SJSA1 (cell line): ENCODE measurements at regions not wholly inside any gene's neighbourhood (a gene's known extent, or its start where the extent isn't known, plus 50 kb on each side); places are given as distances from the start of the nearest gene placed in this dataset.

Experiments used
- DNase-seq, 2 experiments: peaks; one replicate each; pipeline ENCODE4 v3.0.0-alpha.2; 2015 to 2020; ENCODE audit warnings: low spot score in 2 of 2, low read depth in 1 of 2
- H3K27ac ChIP-seq: fragments of 250-450 bp; sonication (Bioruptor Pico); 2 replicates; pipeline ENCODE4 v1.5.1; 2020; ENCODE audit warnings: mild to moderate bottlenecking, moderate library complexity
- H3K27me3 ChIP-seq: fragments of 250-450 bp; sonication (Bioruptor Pico); replicated peaks from 2 replicates; pipeline ENCODE4 v1.5.1; 2020; ENCODE audit warnings: mild to moderate bottlenecking, moderate library complexity
- H3K36me3 ChIP-seq: fragments of 250-450 bp; sonication (Bioruptor Pico); 2 replicates; pipeline ENCODE4 v1.5.1; 2020; ENCODE audit warnings: mild to moderate bottlenecking
- H3K4me1 ChIP-seq: fragments of 250-450 bp; sonication (Bioruptor Pico); replicated peaks from 2 replicates; pipeline ENCODE4 v1.6.1; 2021; ENCODE audit warnings: mild to moderate bottlenecking
- H3K4me3 ChIP-seq: fragments of 250-450 bp; sonication (Bioruptor Pico); 2 replicates; pipeline ENCODE4 v1.5.1; 2020; ENCODE audit warnings: mild to moderate bottlenecking
- H3K9me3 ChIP-seq: fragments of 250-450 bp; sonication (Bioruptor Pico); replicated peaks from 2 replicates; pipeline ENCODE4 v1.5.1; 2020; ENCODE audit warnings: mild to moderate bottlenecking

DNA sequence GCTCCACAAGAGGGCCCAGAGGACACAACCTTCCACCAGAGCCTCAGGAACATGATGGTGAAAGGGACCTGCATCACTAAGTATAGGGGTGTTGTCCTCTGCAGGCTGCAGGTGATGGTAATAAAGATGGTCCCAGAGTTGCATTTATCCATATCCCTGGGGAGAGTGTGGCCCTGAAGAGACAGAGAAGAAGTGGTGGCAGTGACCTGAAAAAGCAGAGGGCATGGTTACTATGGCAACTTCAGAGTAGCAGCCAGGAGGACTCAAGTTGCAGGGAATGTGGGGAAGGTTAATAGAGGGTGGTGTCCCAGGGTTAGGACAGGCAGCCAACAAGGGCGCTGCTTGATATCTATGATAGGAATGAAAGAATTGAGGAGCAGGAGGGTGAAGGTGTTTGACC lies 57.1 kb downstream of the HLA-A start:
- DNase-seq = no peak
- Histone ChIP-seq H3K9me3 (no peaks in the 10 kb centered on the region), H3K4me3 (no peak overlapping the region), H3K27ac (no peak overlapping the region), H3K27me3 (no peaks in the 10 kb centered on the region), H3K4me1 (no peaks in the 10 kb centered on the region), H3K36me3 (no peaks in the 10 kb centered on the region)

- Histone ChIP-seq H3K36me3 (no peaks in the 10 kb centered on the region), H3K4me1 (no peaks in the 10 kb centered on the region), H3K9me3 (no peaks in the 10 kb centered on the region), H3K27ac (no peak overlapping the region), H3K4me3 (no peak overlapping the region), H3K27me3 (peaks cover 3% of the 10 kb centered on the region; the same call in 1 of the 2 replicates)
- DNase-seq = no peak
Measured at GRCh38 chr6:30000156-30000791, 57.9 kb downstream of the HLA-A start.

DNA sequence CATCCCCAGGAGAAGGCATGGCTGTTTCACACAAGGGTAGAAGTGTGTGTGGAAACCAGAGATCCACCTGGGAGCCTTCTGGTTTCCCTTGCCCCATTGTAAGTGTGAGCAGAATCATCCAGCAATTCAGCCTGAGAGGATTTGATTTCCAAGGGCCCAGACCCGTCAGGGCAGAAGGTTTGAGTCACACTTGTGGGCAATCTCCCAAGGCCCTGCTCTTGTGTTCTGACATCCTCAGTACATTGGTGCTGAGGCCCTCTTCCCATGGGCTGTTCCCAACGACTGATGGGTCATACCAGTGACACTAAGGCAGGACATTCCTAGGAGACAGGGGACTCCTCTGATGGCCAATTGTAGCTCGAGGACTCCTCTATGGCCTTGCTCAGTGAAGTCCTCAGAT lies 58.2 kb upstream of the POLR1H start:
- H3K27ac ChIP-seq = no peak overlapping the region
- no peak overlapping the region for H3K4me3 ChIP-seq
- H3K27me3 ChIP-seq = peaks cover 25% of the 10 kb centered on the region
- no peak for DNase-seq
- no peaks in the 10 kb centered on the region for H3K9me3 ChIP-seq
- no peaks in the 10 kb centered on the region for H3K36me3 ChIP-seq
- peaks cover 13% of the 10 kb centered on the region for H3K4me1 ChIP-seq

DNA sequence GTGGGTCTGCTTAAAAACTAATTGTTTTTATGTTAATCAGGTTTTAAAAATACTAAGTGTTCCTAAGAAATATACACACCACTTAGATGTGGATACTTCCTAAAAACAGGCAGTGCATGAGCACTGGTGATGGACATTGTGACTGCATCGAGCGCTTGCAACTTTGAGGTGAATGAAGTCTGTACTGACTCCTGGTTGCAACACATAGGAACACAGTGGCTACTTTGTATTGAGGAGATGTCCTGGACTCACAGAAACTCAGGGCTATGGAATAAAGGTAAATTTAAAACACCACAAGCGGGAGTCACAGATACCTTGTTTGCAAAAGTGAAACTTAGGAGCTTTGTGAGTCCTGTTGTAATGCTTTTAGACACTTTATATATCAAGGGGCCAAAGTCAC lies 55.6 kb upstream of the POLR1H start:
- peaks cover 13% of the 10 kb centered on the region for H3K4me1 ChIP-seq
- no peaks in the 10 kb centered on the region for H3K9me3 ChIP-seq
- H3K4me3 ChIP-seq = no peak overlapping the region
- H3K36me3 ChIP-seq = no peaks in the 10 kb centered on the region
- DNase-seq = no peak
- peaks cover 25% of the 10 kb centered on the region for H3K27me3 ChIP-seq
- H3K27ac ChIP-seq = no peak overlapping the region

GRCh38 chr6:30006170-30007131 lies 54.6 kb upstream of the POLR1H start:
- Histone ChIP-seq H3K27me3 (peaks cover 25% of the 10 kb centered on the region), H3K4me3 (peak overlapping the region; percentile 15), H3K27ac (no peak overlapping the region), H3K9me3 (no peaks in the 10 kb centered on the region), H3K36me3 (no peaks in the 10 kb centered on the region), H3K4me1 (peaks cover 13% of the 10 kb centered on the region)
- DNase-seq = no peak

GRCh38 chr6:30007132-30007764 lies 53.8 kb upstream of the POLR1H start:
- H3K4me3 ChIP-seq = no peak overlapping the region
- DNase-seq = no peak
- no peaks in the 10 kb centered on the region for H3K9me3 ChIP-seq
- peaks cover 13% of the 10 kb centered on the region for H3K4me1 ChIP-seq
- H3K27me3 ChIP-seq = peaks cover 25% of the 10 kb centered on the region
- H3K27ac ChIP-seq = no peak overlapping the region
- H3K36me3 ChIP-seq = no peaks in the 10 kb centered on the region

DNA sequence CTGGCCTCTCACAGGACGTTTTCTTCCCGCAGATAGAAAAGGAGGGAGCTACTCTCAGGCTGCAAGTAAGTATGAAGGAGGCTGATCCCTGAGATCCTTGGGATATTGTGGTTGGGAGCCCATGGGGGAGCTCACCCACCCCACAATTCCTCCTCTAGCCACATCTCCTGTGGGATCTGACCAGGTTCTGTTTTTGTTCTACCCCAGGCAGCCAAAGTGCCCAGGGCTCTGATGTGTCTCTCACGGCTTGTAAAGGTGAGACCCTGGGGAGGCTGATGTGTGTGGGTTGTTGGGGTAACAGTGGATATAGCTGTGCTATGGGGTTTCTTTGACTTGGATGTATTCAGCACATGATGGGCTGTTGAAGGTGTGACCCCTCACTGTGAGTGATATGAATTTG lies 52.0 kb upstream of the POLR1H start:
- Histone ChIP-seq H3K4me3 (no peak overlapping the region), H3K4me1 (peaks cover 13% of the 10 kb centered on the region), H3K9me3 (no peaks in the 10 kb centered on the region), H3K27me3 (peaks cover 25% of the 10 kb centered on the region), H3K36me3 (no peaks in the 10 kb centered on the region), H3K27ac (no peak overlapping the region)
- DNase-seq = no peak
